ENCODE measurements at regions not wholly inside any gene's neighbourhood (a gene's known extent, or its start where the extent isn't known, plus 50 kb on each side); places are given as distances from the start of the nearest gene placed in this dataset.

DNA sequence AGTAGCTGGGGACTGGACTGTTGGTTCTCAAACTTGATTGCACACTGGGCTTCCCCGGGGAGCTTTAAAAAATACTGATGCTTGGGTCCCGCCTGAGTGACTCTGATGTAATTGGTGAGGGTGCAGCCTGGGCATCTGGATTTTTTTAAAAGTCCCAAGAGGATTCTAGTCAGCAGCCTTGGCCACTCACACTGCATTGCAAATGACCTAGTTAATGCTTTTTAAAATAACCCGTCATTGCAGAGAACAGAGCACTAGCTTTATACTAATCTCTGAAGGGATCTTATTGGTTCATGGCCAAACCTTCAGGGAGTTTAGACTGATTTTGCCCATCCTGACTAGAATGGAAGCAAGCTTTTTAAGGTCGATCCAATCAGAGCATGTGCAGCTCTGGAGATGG is 310.6 kb upstream of the PROK2 start:
- DNase-seq, result no peak
- Histone ChIP-seq H3K9me3 (no peaks in the 10 kb centered on the region), H3K36me3 (no peaks in the 10 kb centered on the region), H3K4me3 (no peak overlapping the region), H3K27me3 (no peaks in the 10 kb centered on the region), H3K27ac (no peak overlapping the region), H3K4me1 (peaks cover 0 to 10% (median 5%) of the 10 kb centered on the region in 4 donors)
- ATAC-seq (ENCODE audit: low FRiP score in 2 of 2), result no peak
- WGBS, 2 donors, result 76 to 89% methylated on average over 3 to 4 of the region's 4 CpGs
- TF ChIP-seq, protein P1, sequence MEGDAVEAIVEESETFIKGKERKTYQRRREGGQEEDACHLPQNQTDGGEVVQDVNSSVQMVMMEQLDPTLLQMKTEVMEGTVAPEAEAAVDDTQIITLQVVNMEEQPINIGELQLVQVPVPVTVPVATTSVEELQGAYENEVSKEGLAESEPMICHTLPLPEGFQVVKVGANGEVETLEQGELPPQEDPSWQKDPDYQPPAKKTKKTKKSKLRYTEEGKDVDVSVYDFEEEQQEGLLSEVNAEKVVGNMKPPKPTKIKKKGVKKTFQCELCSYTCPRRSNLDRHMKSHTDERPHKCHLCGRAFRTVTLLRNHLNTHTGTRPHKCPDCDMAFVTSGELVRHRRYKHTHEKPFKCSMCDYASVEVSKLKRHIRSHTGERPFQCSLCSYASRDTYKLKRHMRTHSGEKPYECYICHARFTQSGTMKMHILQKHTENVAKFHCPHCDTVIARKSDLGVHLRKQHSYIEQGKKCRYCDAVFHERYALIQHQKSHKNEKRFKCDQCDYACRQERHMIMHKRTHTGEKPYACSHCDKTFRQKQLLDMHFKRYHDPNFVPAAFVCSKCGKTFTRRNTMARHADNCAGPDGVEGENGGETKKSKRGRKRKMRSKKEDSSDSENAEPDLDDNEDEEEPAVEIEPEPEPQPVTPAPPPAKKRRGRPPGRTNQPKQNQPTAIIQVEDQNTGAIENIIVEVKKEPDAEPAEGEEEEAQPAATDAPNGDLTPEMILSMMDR (IDR thresholded peaks at IDR 0.05), result no peak
- TF ChIP-seq POLR2A (IDR thresholded peaks at IDR 0.05) (no peak), POLR2AphosphoS5 (IDR thresholded peaks at IDR 0.05) (no peak), EP300 (IDR thresholded peaks at IDR 0.05) (no peak)

DNA sequence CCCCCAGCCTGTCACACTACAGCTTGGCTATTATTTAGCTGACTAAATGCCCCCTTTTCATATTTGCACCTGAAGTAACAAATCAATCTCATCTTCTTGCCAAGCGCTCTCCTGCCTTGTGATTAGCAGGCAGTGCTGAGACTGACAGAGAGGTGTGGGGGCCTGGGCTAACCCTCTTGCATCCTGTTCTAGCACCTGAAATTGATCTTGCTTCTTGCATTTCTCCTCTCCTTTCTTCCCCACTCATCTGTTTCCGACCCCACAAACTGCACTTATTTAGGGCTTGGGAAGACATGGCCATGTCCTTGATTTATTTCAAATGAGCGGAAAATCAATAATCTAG is 309.0 kb upstream of the PROK2 start:
- TF ChIP-seq POLR2A (IDR thresholded peaks at IDR 0.05) (no peak), POLR2AphosphoS5 (IDR thresholded peaks at IDR 0.05) (no peak), EP300 (IDR thresholded peaks at IDR 0.05) (no peak)
- TF ChIP-seq, protein P1 (IDR thresholded peaks at IDR 0.05), result no peak
- H3K27me3 ChIP-seq, result no peaks in the 10 kb centered on the region
- H3K36me3 ChIP-seq, result no peaks in the 10 kb centered on the region
- H3K4me3 ChIP-seq, result no peak overlapping the region
- 93 to 99% methylated on average over 3 of the region's 3 CpGs for WGBS, 2 donors
- no peaks in the 10 kb centered on the region for H3K9me3 ChIP-seq
- no peak for DNase-seq
- ATAC-seq (ENCODE audit: low FRiP score in 2 of 2), result no peak
- no peaks in the 10 kb centered on the region for H3K4me1 ChIP-seq
- no peak overlapping the region for H3K27ac ChIP-seq

DNA sequence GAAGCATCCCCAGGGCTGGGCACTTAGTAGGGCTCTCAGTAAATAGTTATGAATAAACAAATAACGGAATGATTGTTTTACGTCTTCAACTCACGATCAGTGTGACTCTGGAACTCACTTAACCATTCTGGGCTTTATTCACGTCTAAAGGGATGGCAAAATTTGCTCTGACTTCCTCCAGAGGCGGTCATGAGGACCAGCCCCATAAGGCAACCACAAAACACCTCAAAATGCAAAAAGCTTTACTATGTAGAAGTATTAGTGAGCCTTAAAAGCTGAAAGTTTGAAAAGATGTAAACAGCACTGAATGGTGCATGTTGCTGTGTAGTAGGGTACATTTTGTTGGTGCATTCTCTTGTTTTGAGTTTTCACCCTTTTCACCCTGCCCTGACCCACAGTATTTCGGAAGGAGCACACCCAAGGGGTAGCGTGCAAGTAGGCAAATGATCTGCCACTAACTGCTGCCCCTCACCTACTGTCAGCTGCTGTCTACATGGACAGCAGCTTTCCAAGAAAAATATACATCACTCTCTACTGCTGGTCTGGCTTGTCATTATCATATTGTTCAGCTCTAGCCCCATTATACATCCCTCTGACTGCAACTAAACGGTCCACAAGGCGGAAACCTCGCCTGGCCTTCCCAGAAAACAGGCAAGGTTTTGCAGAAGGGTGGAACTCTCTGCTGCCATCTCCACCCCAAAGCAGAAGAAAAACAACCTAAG is 308.5 kb upstream of the PROK2 start:
- Histone ChIP-seq H3K27me3 (no peaks in the 10 kb centered on the region), H3K36me3 (no peaks in the 10 kb centered on the region), H3K4me3 (no peak overlapping the region), H3K27ac (no peak overlapping the region), H3K4me1 (no peaks in the 10 kb centered on the region), H3K9me3 (no peaks in the 10 kb centered on the region)
- WGBS, 2 donors, result 86 to 88% methylated on average over 10 of the region's 10 CpGs
- DNase-seq (no peak), ATAC-seq (ENCODE audit: low FRiP score in 2 of 2) (no peak)
- TF ChIP-seq POLR2AphosphoS5 (IDR thresholded peaks at IDR 0.05) (no peak), POLR2A (IDR thresholded peaks at IDR 0.05) (no peak), EP300 (IDR thresholded peaks at IDR 0.05) (no peak)
- TF ChIP-seq, protein P1 (IDR thresholded peaks at IDR 0.05), result no peak

DNA sequence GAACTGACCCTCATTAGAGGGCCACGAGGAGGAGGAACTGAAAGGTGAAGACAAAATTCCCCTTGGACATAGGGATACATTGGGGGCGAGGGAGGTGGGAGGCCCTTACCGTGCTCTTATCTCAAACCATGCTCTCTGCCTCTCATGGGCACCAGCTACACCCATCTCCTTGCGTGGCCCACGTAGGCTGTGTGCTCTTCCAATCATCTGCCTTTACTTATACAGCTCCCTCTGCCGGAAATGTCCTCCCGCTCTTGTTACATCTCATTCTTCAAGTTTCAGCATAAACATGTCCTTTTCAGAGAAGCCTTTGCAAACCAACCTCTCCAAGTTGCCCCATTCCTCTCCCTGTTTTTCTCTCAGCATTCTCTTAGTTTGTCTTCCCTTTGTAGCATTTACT is 307.8 kb upstream of the PROK2 start:
- 89 to 90% methylated on average over 7 of the region's 7 CpGs for WGBS, 2 donors
- Histone ChIP-seq H3K36me3 (no peaks in the 10 kb centered on the region), H3K4me1 (no peaks in the 10 kb centered on the region)

More for the DNA sequence above, 307.8 kb upstream of the PROK2 start:
- no peak for TF ChIP-seq EP300 (IDR thresholded peaks at IDR 0.05)
- no peak for TF ChIP-seq POLR2A (IDR thresholded peaks at IDR 0.05)
- TF ChIP-seq, protein P1 (IDR thresholded peaks at IDR 0.05), result no peak
- TF ChIP-seq POLR2AphosphoS5 (IDR thresholded peaks at IDR 0.05), result no peak
- no peak overlapping the region for H3K4me3 ChIP-seq
- ATAC-seq (ENCODE audit: low FRiP score in 2 of 2) (no peak), DNase-seq (no peak)
- H3K27ac ChIP-seq, result no peak overlapping the region
- H3K27me3 ChIP-seq, result no peaks in the 10 kb centered on the region
- H3K9me3 ChIP-seq, result no peaks in the 10 kb centered on the region
